ENCODE measurements at regions not wholly inside any gene's neighbourhood (a gene's known extent, or its start where the extent isn't known, plus 50 kb on each side); places are given as distances from the start of the nearest gene placed in this dataset.

DNA sequence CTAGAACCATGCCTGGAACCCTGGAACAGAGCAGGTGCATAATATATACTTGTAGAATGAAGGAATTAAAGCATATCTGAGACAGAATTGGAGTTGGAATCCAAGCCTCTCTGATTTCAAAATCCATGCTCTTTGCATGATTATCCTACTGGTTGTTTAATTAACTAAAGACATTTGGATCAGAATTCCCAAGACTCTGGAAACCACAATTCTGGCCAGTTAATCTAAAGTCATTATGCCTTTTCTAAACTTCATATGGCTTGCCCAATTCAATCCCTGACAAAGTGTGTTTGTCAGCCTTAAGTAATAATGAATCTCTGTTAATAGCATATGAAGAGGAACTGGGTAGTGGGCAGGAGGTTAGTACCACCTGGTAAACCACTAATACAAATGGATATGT lies 422.6 kb downstream of the ATP23 start:
- TF ChIP-seq, protein P1, sequence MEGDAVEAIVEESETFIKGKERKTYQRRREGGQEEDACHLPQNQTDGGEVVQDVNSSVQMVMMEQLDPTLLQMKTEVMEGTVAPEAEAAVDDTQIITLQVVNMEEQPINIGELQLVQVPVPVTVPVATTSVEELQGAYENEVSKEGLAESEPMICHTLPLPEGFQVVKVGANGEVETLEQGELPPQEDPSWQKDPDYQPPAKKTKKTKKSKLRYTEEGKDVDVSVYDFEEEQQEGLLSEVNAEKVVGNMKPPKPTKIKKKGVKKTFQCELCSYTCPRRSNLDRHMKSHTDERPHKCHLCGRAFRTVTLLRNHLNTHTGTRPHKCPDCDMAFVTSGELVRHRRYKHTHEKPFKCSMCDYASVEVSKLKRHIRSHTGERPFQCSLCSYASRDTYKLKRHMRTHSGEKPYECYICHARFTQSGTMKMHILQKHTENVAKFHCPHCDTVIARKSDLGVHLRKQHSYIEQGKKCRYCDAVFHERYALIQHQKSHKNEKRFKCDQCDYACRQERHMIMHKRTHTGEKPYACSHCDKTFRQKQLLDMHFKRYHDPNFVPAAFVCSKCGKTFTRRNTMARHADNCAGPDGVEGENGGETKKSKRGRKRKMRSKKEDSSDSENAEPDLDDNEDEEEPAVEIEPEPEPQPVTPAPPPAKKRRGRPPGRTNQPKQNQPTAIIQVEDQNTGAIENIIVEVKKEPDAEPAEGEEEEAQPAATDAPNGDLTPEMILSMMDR (IDR thresholded peaks at IDR 0.05; ENCODE audit: borderline replicate concordance, extremely low read depth, low read length, poor library complexity, severe bottlenecking) = no peak
- no peak for TF ChIP-seq EZH2 (IDR thresholded peaks at IDR 0.05; ENCODE audit: borderline replicate concordance, low read depth, low read length, severe bottlenecking)
- H3K4me2 ChIP-seq (ENCODE audit: insufficient read depth, low read length) = no peak overlapping the region
- DNase-seq (no peak), ATAC-seq (ENCODE audit: insufficient read depth, low read depth) (no peak)
- no peaks in the 10 kb centered on the region for H4K20me1 ChIP-seq (ENCODE audit: insufficient read depth, low read length)
- H3K4me3 ChIP-seq (ENCODE audit: low read depth in 1 of 2, low read length in 2 of 2) = no peak overlapping the region
- H3K79me2 ChIP-seq (ENCODE audit: insufficient read depth, low read length) = no peaks in the 10 kb centered on the region
- no peaks in the 10 kb centered on the region for H3K9me3 ChIP-seq (ENCODE audit: insufficient read depth, low read length, severe bottlenecking)
- H2AFZ ChIP-seq (ENCODE audit: low read depth, low read length) = no peak overlapping the region
- no peaks in the 10 kb centered on the region for H3K36me3 ChIP-seq (ENCODE audit: insufficient read depth, low read length)
- peaks cover 3% of the 10 kb centered on the region for H3K27me3 ChIP-seq (ENCODE audit: insufficient read depth, low read length, poor library complexity)
- H3K4me1 ChIP-seq (ENCODE audit: insufficient read depth, low read length) = no peaks in the 10 kb centered on the region
- H3K9ac ChIP-seq (ENCODE audit: low read depth, low read length) = no peak overlapping the region
- no peak overlapping the region for H3K27ac ChIP-seq (ENCODE audit: low read length)

DNA sequence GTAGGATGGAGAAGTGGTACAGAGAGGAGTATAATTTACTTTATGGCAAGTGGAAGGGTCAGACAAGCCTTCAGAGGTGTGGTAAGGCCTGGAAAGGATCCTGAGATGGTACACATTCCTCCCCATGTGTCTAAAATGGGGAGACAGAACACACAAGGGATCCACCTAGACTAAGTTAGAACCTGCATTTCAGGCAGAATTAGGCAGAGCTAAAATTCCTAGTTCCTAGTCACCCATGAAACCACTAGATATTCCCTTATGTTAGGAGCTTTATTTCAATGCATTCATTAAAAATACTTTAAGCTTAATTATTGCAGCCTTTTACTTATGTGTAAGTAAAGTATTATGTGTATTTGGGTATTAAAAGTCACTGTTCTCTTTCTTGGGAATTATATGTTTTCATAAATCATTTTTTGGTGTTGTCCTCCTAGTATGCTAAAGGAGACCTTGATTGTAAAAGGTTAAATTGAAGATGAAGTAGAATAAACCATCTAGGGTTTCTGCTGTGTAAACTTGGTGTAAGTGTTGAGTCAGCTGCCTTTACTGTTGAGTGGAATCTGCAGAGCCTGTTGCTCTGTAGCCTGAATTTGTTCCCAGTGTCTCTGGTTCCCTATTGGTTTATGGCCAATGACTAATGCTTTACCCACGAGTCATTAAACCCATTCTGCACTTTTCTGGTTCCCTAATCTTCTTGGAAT lies 423.2 kb downstream of the ATP23 start:
- H3K9me3 ChIP-seq (ENCODE audit: insufficient read depth, low read length, severe bottlenecking) = no peaks in the 10 kb centered on the region
- no peak for TF ChIP-seq EZH2 (IDR thresholded peaks at IDR 0.05; ENCODE audit: borderline replicate concordance, low read depth, low read length, severe bottlenecking)
- TF ChIP-seq, protein P1 (IDR thresholded peaks at IDR 0.05; ENCODE audit: borderline replicate concordance, extremely low read depth, low read length, poor library complexity, severe bottlenecking) = no peak
- H4K20me1 ChIP-seq (ENCODE audit: insufficient read depth, low read length) = no peaks in the 10 kb centered on the region
- no peak overlapping the region for H3K27ac ChIP-seq (ENCODE audit: low read length)
- no peak overlapping the region for H3K4me3 ChIP-seq (ENCODE audit: low read depth in 1 of 2, low read length in 2 of 2)
- H3K4me2 ChIP-seq (ENCODE audit: insufficient read depth, low read length) = no peak overlapping the region
- ATAC-seq (ENCODE audit: insufficient read depth, low read depth) (no peak), DNase-seq (no peak)
- H3K36me3 ChIP-seq (ENCODE audit: insufficient read depth, low read length) = no peaks in the 10 kb centered on the region
- no peaks in the 10 kb centered on the region for H3K4me1 ChIP-seq (ENCODE audit: insufficient read depth, low read length)
- peaks cover 3% of the 10 kb centered on the region for H3K27me3 ChIP-seq (ENCODE audit: insufficient read depth, low read length, poor library complexity)
- H3K79me2 ChIP-seq (ENCODE audit: insufficient read depth, low read length) = no peaks in the 10 kb centered on the region
- H3K9ac ChIP-seq (ENCODE audit: low read depth, low read length) = no peak overlapping the region
- no peak overlapping the region for H2AFZ ChIP-seq (ENCODE audit: low read depth, low read length)

DNA sequence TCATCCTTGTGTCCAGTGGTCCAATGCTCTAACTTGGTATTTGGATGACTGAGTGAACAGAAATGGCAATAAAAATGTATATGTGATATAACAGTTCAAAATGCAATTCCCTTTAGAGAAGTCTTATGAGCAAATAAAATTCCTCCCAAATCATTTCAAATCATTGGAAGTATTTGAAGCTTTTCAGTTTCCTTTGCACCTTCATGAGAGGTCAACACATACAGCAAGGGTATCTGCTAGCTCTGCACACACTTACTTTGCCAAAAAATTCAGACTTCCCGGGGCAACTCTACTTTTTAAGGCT lies 423.7 kb downstream of the ATP23 start:
- TF ChIP-seq, protein P1 (IDR thresholded peaks at IDR 0.05; ENCODE audit: borderline replicate concordance, extremely low read depth, low read length, poor library complexity, severe bottlenecking) = no peak
- no peak for TF ChIP-seq EZH2 (IDR thresholded peaks at IDR 0.05; ENCODE audit: borderline replicate concordance, low read depth, low read length, severe bottlenecking)
- ATAC-seq (ENCODE audit: insufficient read depth, low read depth) (no peak), DNase-seq (no peak)
- Histone ChIP-seq H3K4me2 (ENCODE audit: insufficient read depth, low read length) (no peak overlapping the region), H2AFZ (ENCODE audit: low read depth, low read length) (no peak overlapping the region), H3K9ac (ENCODE audit: low read depth, low read length) (no peak overlapping the region), H4K20me1 (ENCODE audit: insufficient read depth, low read length) (no peaks in the 10 kb centered on the region), H3K9me3 (ENCODE audit: insufficient read depth, low read length, severe bottlenecking) (no peaks in the 10 kb centered on the region), H3K27ac (ENCODE audit: low read length) (no peak overlapping the region), H3K79me2 (ENCODE audit: insufficient read depth, low read length) (no peaks in the 10 kb centered on the region), H3K36me3 (ENCODE audit: insufficient read depth, low read length) (no peaks in the 10 kb centered on the region), H3K4me1 (ENCODE audit: insufficient read depth, low read length) (no peaks in the 10 kb centered on the region), H3K27me3 (ENCODE audit: insufficient read depth, low read length, poor library complexity) (peaks cover 3% of the 10 kb centered on the region), H3K4me3 (ENCODE audit: low read depth in 1 of 2, low read length in 2 of 2) (no peak overlapping the region)
